SU-DHL-6 (cell line): ENCODE measurements at regions not wholly inside any gene's neighbourhood (a gene's known extent, or its start where the extent isn't known, plus 50 kb on each side); places are given as distances from the start of the nearest gene placed in this dataset.
"Not testable (repeated sequence)": the region's sequence is repeated elsewhere in the genome, so short reads cannot be mapped to it uniquely, and the experiment has no call there.

ENCODE experiments used
- H2AFZ ChIP-seq: fragments of 200-600 bp; sonication (generic); 2 replicates; pipeline ENCODE4 v1.6.1; 2014; ENCODE audit warnings: low read depth, mild to moderate bottlenecking, moderate library complexity, mixed read lengths, antibody characterized with exemption, low read length; ENCODE audit not compliant: severe bottlenecking
- H3F3A ChIP-seq: fragments of 200-600 bp; shearing (Covaris generic); 2 replicates; pipeline ENCODE4 v1.6.0; 2016; ENCODE audit warnings: antibody characterized with exemption, mild to moderate bottlenecking; ENCODE audit not compliant: insufficient read depth
- H3K27ac ChIP-seq: fragments of 200-600 bp; sonication (generic); 2 replicates; pipeline ENCODE4 v1.5.1; 2016; ENCODE audit warnings: low read depth, mild to moderate bottlenecking, low read length, moderate library complexity, mixed read lengths
- H3K27me3 ChIP-seq: fragments of 200-600 bp; sonication (generic), shearing (Covaris generic); 2 replicates; pipeline ENCODE4 v1.6.0; 2014; ENCODE audit warnings: mild to moderate bottlenecking, low read length
- H3K36me3 ChIP-seq: fragments of 200-600 bp; sonication (generic); 2 replicates; pipeline ENCODE4 v1.6.1; 2014; ENCODE audit warnings: mild to moderate bottlenecking, low read length, mixed read lengths
- H3K4me2 ChIP-seq: fragments of 300-600, 200-600 bp; shearing (Covaris generic), sonication (generic); 2 replicates; pipeline ENCODE4 v1.6.0; 2014; ENCODE audit warnings: low read length, low read depth, mild to moderate bottlenecking; ENCODE audit not compliant: poor library complexity, severe bottlenecking
- H3K4me3 ChIP-seq: fragments of 200-600 bp; sonication (generic); 2 replicates; pipeline ENCODE4 v1.5.1; 2014; ENCODE audit warnings: antibody characterized with exemption, low read length, mild to moderate bottlenecking, mixed read lengths; ENCODE audit not compliant: insufficient read depth, poor library complexity, severe bottlenecking
- H3K79me2 ChIP-seq: fragments of 200-600 bp; sonication (generic); 2 replicates; pipeline ENCODE4 v1.6.1; 2014; ENCODE audit warnings: mild to moderate bottlenecking, low read length, moderate library complexity; ENCODE audit not compliant: insufficient read depth
- H3K9ac ChIP-seq: fragments of 200-600 bp; sonication (generic); 2 replicates; pipeline ENCODE4 v1.7.0; 2014; ENCODE audit warnings: mild to moderate bottlenecking, low read length
- H3K9me2 ChIP-seq: fragments of 200-600 bp; sonication (generic); replicated peaks from 2 replicates; pipeline ENCODE4 v1.6.1; 2014; ENCODE audit warnings: low read length; ENCODE audit not compliant: insufficient read depth
- H3K9me3 ChIP-seq: fragments of 200-600 bp; sonication (generic); 2 replicates; pipeline ENCODE4 v1.6.1; 2014; ENCODE audit warnings: low read length, mixed read lengths; ENCODE audit not compliant: insufficient read depth
- H4K20me1 ChIP-seq: fragments of 200-600 bp; sonication (generic); 2 replicates; pipeline ENCODE4 v1.6.1; 2014; ENCODE audit warnings: low read depth, mild to moderate bottlenecking, antibody characterized with exemption, low read length, moderate library complexity, mixed read lengths
- EZH2phosphoT487 ChIP-seq: fragments of 200-600 bp; sonication (generic), shearing (Covaris generic); conservative IDR thresholded peaks from 2 replicates; pipeline ENCODE4 v1.6.1; 2018; ENCODE audit warnings: mild to moderate bottlenecking, antibody characterized with exemption, low read length, moderate library complexity, mixed read lengths
- TF ChIP-seq, protein P1 (sequence below): fragments of 200-600 bp; sonication (generic); IDR thresholded peaks from one replicate; pipeline ENCODE4 v1.5.1; 2017; ENCODE audit warnings: antibody characterized with exemption, mild to moderate bottlenecking, low read length, moderate library complexity; ENCODE audit not compliant: insufficient read depth, poor library complexity, severe bottlenecking

GRCh38 chr21:16117851-16118590, 388.2 kb downstream of the USP25 start:
- no peak overlapping the region for H3K4me3 ChIP-seq
- no peaks in the 10 kb centered on the region for H3K27me3 ChIP-seq
- H2AFZ ChIP-seq = no peak overlapping the region
- no peaks in the 10 kb centered on the region for H3K36me3 ChIP-seq
- TF ChIP-seq, protein P1, sequence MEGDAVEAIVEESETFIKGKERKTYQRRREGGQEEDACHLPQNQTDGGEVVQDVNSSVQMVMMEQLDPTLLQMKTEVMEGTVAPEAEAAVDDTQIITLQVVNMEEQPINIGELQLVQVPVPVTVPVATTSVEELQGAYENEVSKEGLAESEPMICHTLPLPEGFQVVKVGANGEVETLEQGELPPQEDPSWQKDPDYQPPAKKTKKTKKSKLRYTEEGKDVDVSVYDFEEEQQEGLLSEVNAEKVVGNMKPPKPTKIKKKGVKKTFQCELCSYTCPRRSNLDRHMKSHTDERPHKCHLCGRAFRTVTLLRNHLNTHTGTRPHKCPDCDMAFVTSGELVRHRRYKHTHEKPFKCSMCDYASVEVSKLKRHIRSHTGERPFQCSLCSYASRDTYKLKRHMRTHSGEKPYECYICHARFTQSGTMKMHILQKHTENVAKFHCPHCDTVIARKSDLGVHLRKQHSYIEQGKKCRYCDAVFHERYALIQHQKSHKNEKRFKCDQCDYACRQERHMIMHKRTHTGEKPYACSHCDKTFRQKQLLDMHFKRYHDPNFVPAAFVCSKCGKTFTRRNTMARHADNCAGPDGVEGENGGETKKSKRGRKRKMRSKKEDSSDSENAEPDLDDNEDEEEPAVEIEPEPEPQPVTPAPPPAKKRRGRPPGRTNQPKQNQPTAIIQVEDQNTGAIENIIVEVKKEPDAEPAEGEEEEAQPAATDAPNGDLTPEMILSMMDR = no peak
- H3K27ac ChIP-seq = no peak overlapping the region
- H3F3A ChIP-seq = no peaks in the 10 kb centered on the region
- no peak overlapping the region for H3K4me2 ChIP-seq
- no peaks in the 10 kb centered on the region for H3K79me2 ChIP-seq
- H3K9me2 ChIP-seq = no peaks in the 10 kb centered on the region
- H3K9ac ChIP-seq = no peak overlapping the region
- H3K9me3 ChIP-seq = no peaks in the 10 kb centered on the region
- no peaks in the 10 kb centered on the region for H4K20me1 ChIP-seq

DNA sequence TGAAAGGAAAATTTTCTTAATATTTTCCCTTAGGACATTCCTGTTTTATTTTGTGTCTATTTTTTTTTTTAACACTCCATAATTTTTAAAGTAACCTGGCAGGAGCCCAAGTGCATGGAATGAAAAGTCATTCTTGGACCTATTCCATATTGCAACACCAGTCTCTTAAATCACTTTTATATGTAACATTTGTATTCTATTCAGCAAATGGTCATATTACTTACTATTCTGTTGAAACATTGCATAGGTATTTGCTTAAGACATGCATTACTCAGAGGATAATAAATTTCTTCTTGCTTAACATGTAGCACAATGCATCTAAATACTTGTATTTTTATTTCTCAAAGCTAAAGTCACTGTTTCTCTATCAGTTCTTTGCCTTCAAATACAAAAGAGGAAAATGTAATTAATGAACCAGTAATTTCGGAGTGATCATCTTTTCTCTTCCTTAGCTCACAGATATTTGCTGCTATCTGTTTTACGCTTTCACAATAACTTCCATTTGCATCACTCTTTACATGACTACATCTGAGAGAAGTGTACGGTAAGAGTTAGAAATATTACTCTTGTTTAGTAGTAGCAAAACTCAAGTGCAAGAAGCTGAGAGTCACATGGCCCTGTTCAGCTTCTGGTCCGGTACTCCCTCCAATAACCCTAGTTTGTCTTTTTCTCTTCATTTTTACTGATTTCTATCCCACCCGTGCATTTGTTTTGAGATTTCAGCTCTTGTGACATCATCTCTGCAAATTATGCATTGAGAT, 394.8 kb downstream of the USP25 start:
- Histone ChIP-seq H3K9me2 (no peaks in the 10 kb centered on the region), H2AFZ (no peak overlapping the region), H3K4me3 (no peak overlapping the region), H3F3A (no peaks in the 10 kb centered on the region), H3K36me3 (no peaks in the 10 kb centered on the region), H3K27me3 (no peaks in the 10 kb centered on the region), H3K9ac (no peak overlapping the region), H3K4me2 (no peak overlapping the region), H3K27ac (no peak overlapping the region), H3K79me2 (no peaks in the 10 kb centered on the region), H3K9me3 (no peaks in the 10 kb centered on the region), H4K20me1 (no peaks in the 10 kb centered on the region)
- TF ChIP-seq EZH2phosphoT487 = no peak
- TF ChIP-seq, protein P1 = no peak

DNA sequence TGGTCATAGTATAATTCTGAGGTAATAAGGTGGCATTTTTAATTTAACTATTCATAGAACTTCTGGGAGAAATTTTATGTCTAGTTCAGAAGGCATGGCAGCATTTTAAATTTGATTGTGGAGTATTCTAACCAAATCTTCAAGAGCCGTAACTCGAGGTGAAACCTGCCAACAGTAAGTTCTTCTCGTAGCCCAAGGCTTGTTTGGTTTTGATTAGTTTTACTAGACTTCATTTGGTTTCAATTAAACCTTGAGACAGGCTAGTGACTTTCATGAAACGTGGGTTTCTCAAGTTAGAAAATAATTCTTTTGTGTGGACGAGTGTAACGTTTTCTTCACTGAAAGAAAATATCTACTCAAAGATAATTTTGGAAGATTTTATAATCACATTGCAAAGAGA, 395.5 kb downstream of the USP25 start:
- Histone ChIP-seq H3K9ac (no peak overlapping the region), H3K36me3 (no peaks in the 10 kb centered on the region), H3K4me3 (no peak overlapping the region), H3K4me2 (no peak overlapping the region), H3K9me3 (no peaks in the 10 kb centered on the region), H3F3A (no peaks in the 10 kb centered on the region), H3K79me2 (no peaks in the 10 kb centered on the region), H3K9me2 (no peaks in the 10 kb centered on the region), H2AFZ (no peak overlapping the region), H3K27me3 (no peaks in the 10 kb centered on the region), H4K20me1 (no peaks in the 10 kb centered on the region), H3K27ac (no peak overlapping the region)
- TF ChIP-seq, protein P1 = no peak
- TF ChIP-seq EZH2phosphoT487 = no peak

- not testable (repeated sequence) for H3K36me3 ChIP-seq, H3F3A ChIP-seq, H3K9me2 ChIP-seq, H3K27me3 ChIP-seq, H3K4me3 ChIP-seq, H3K9me3 ChIP-seq, H2AFZ ChIP-seq, H4K20me1 ChIP-seq, H3K27ac ChIP-seq, H3K4me2 ChIP-seq, H3K79me2 ChIP-seq, H3K9ac ChIP-seq
Observed at GRCh38 chr21:16132453-16132852, 402.7 kb downstream of the USP25 start.
